ENCODE measurements at regions not wholly inside any gene's neighbourhood (a gene's known extent, or its start where the extent isn't known, plus 50 kb on each side); places are given as distances from the start of the nearest gene placed in this dataset.

- no peak for DNase-seq
- no peak for ATAC-seq (replicated peaks)
- Mint-ChIP-seq H3K4me3 (no peak overlapping the region), H3K27me3 (peaks cover 21 to 39% of the 10 kb centered on the region in 2 donors), H3K36me3 (no peaks in the 10 kb centered on the region), H3K9me3 (peaks cover 8 to 12% of the 10 kb centered on the region in 2 donors), H3K27ac (no peak overlapping the region), H3K4me1 (peaks cover 6 to 9% of the 10 kb centered on the region in 2 donors)
Measured at GRCh38 chr20:24151621-24152294, 163.2 kb upstream of the GGTLC1 start.

GRCh38 chr20:24150406-24150805, 161.8 kb upstream of the GGTLC1 start:
- no peak for ATAC-seq (replicated peaks)
- H3K4me1 Mint-ChIP-seq, result peaks cover 6 to 9% of the 10 kb centered on the region in 2 donors

GRCh38 chr20:24149881-24150307, 161.3 kb upstream of the GGTLC1 start:
- no peak overlapping the region for H3K27ac Mint-ChIP-seq
- H3K4me3 Mint-ChIP-seq, result no peak overlapping the region
- H3K9me3 Mint-ChIP-seq, result peaks cover 8 to 12% of the 10 kb centered on the region in 2 donors
- peaks cover 6 to 9% of the 10 kb centered on the region in 2 donors for H3K4me1 Mint-ChIP-seq
- no peaks in the 10 kb centered on the region for H3K36me3 Mint-ChIP-seq
- H3K27me3 Mint-ChIP-seq, result peaks cover 23 to 31% of the 10 kb centered on the region in 2 donors
- no peak for DNase-seq
- ATAC-seq (replicated peaks), result no peak

More at GRCh38 chr20:24150406-24150805, 161.8 kb upstream of the GGTLC1 start:
- peaks cover 26 to 36% of the 10 kb centered on the region in 2 donors for H3K27me3 Mint-ChIP-seq
- H3K27ac Mint-ChIP-seq, result no peak overlapping the region
- H3K36me3 Mint-ChIP-seq, result no peaks in the 10 kb centered on the region
- peaks cover 8 to 12% of the 10 kb centered on the region in 2 donors for H3K9me3 Mint-ChIP-seq
- H3K4me3 Mint-ChIP-seq, result no peak overlapping the region
- no peak for DNase-seq

- Mint-ChIP-seq H3K4me1 (peaks cover 6 to 9% of the 10 kb centered on the region in 2 donors), H3K36me3 (no peaks in the 10 kb centered on the region)
- ATAC-seq (replicated peaks), result no peak
Measured at GRCh38 chr20:24149175-24149574, 160.6 kb upstream of the GGTLC1 start.

GRCh38 chr20:24148372-24148771, 159.8 kb upstream of the GGTLC1 start:
- Mint-ChIP-seq H3K27ac (no peak overlapping the region), H3K4me3 (peak overlapping the region in 1 of 2 donors; percentile 2), H3K27me3 (peaks cover 17% of the 10 kb centered on the region in 2 donors), H3K4me1 (peaks cover 6 to 9% of the 10 kb centered on the region in 2 donors), H3K36me3 (no peaks in the 10 kb centered on the region), H3K9me3 (peaks cover 8 to 12% of the 10 kb centered on the region in 2 donors)
- DNase-seq (peak; percentile 50), ATAC-seq (replicated peaks) (peak; percentile 94 to 96)

More at GRCh38 chr20:24149175-24149574, 160.6 kb upstream of the GGTLC1 start:
- H3K9me3 Mint-ChIP-seq, result peaks cover 8 to 12% of the 10 kb centered on the region in 2 donors
- H3K27me3 Mint-ChIP-seq, result peaks cover 20 to 24% of the 10 kb centered on the region in 2 donors
- H3K27ac Mint-ChIP-seq, result no peak overlapping the region
- DNase-seq, result no peak
- no peak overlapping the region for H3K4me3 Mint-ChIP-seq

GRCh38 chr20:24147961-24148360, 159.4 kb upstream of the GGTLC1 start:
- Mint-ChIP-seq H3K4me1 (peaks cover 6 to 9% of the 10 kb centered on the region in 2 donors), H3K27ac (no peak overlapping the region), H3K36me3 (no peaks in the 10 kb centered on the region), H3K27me3 (peaks cover 13 to 15% of the 10 kb centered on the region in 2 donors), H3K4me3 (no peak overlapping the region), H3K9me3 (peaks cover 8 to 12% of the 10 kb centered on the region in 2 donors)
- DNase-seq, result no peak
- ATAC-seq (replicated peaks), result no peak

GRCh38 chr20:24147479-24147878, 158.9 kb upstream of the GGTLC1 start:
- no peak for ATAC-seq (replicated peaks)

GRCh38 chr20:24146231-24146634, 157.7 kb upstream of the GGTLC1 start:
- H3K4me1 Mint-ChIP-seq, result peaks cover 6 to 9% of the 10 kb centered on the region in 2 donors
- H3K9me3 Mint-ChIP-seq, result peaks cover 12 to 14% of the 10 kb centered on the region in 2 donors
- no peak overlapping the region for H3K4me3 Mint-ChIP-seq
- H3K36me3 Mint-ChIP-seq, result no peaks in the 10 kb centered on the region
- H3K27ac Mint-ChIP-seq, result no peak overlapping the region
- no peak for ATAC-seq (replicated peaks)
- DNase-seq, result no peak
- H3K27me3 Mint-ChIP-seq, result peaks cover 6 to 7% of the 10 kb centered on the region in 2 donors

More at GRCh38 chr20:24147479-24147878, 158.9 kb upstream of the GGTLC1 start:
- peaks cover 8 to 12% of the 10 kb centered on the region in 2 donors for H3K9me3 Mint-ChIP-seq
- no peak for DNase-seq
- H3K36me3 Mint-ChIP-seq, result no peaks in the 10 kb centered on the region
- no peak overlapping the region for H3K4me3 Mint-ChIP-seq
- peaks cover 6 to 9% of the 10 kb centered on the region in 2 donors for H3K4me1 Mint-ChIP-seq
- no peak overlapping the region for H3K27ac Mint-ChIP-seq
- H3K27me3 Mint-ChIP-seq, result peaks cover 9 to 15% of the 10 kb centered on the region in 2 donors

- ATAC-seq (replicated peaks), result no peak
- no peak overlapping the region for H3K27ac Mint-ChIP-seq
- peaks cover 6 to 7% of the 10 kb centered on the region in 2 donors for H3K27me3 Mint-ChIP-seq
- peaks cover 6 to 9% of the 10 kb centered on the region in 2 donors for H3K4me1 Mint-ChIP-seq
- no peak for DNase-seq
- H3K9me3 Mint-ChIP-seq, result peaks cover 10 to 14% of the 10 kb centered on the region in 2 donors
- no peaks in the 10 kb centered on the region for H3K36me3 Mint-ChIP-seq
- H3K4me3 Mint-ChIP-seq, result no peak overlapping the region
Measured at GRCh38 chr20:24144371-24144770, 155.8 kb upstream of the GGTLC1 start.

- Mint-ChIP-seq H3K4me1 (no peaks in the 10 kb centered on the region), H3K36me3 (no peaks in the 10 kb centered on the region), H3K27ac (no peak overlapping the region), H3K27me3 (peaks cover 3 to 6% of the 10 kb centered on the region in 2 donors), H3K9me3 (peaks cover 4 to 11% of the 10 kb centered on the region in 2 donors), H3K4me3 (no peak overlapping the region)
- DNase-seq (no peak), ATAC-seq (replicated peaks) (no peak)
Measured at GRCh38 chr20:24141111-24141510, 152.5 kb upstream of the GGTLC1 start.

- Mint-ChIP-seq H3K27me3 (peaks cover 0 to 6% of the 10 kb centered on the region in 2 donors), H3K4me3 (no peak overlapping the region), H3K27ac (no peak overlapping the region), H3K36me3 (no peaks in the 10 kb centered on the region), H3K9me3 (peaks cover 4 to 11% of the 10 kb centered on the region in 2 donors), H3K4me1 (no peaks in the 10 kb centered on the region)
- ATAC-seq (replicated peaks), result no peak
- no peak for DNase-seq
Measured at GRCh38 chr20:24139846-24140245, 151.3 kb upstream of the GGTLC1 start.

- Mint-ChIP-seq H3K27me3 (peaks cover 0 to 6% of the 10 kb centered on the region in 2 donors), H3K4me3 (no peak overlapping the region), H3K9me3 (peaks cover 4 to 11% of the 10 kb centered on the region in 2 donors), H3K4me1 (no peaks in the 10 kb centered on the region), H3K36me3 (no peaks in the 10 kb centered on the region), H3K27ac (no peak overlapping the region)
- DNase-seq, result no peak
- no peak for ATAC-seq (replicated peaks)
Measured at GRCh38 chr20:24138951-24139350, 150.4 kb upstream of the GGTLC1 start.

GRCh38 chr20:24138196-24138857, 149.7 kb upstream of the GGTLC1 start:
- Mint-ChIP-seq H3K4me3 (no peak overlapping the region), H3K36me3 (no peaks in the 10 kb centered on the region), H3K27me3 (peaks cover 0 to 6% of the 10 kb centered on the region in 2 donors), H3K27ac (no peak overlapping the region), H3K9me3 (peaks cover 4 to 11% of the 10 kb centered on the region in 2 donors), H3K4me1 (no peaks in the 10 kb centered on the region)
- no peak for ATAC-seq (replicated peaks)
- DNase-seq, result no peak

GRCh38 chr20:24136659-24137246, 148.2 kb upstream of the GGTLC1 start:
- ATAC-seq (replicated peaks), result no peak
- Mint-ChIP-seq H3K4me3 (no peak overlapping the region), H3K27ac (no peak overlapping the region), H3K36me3 (no peaks in the 10 kb centered on the region), H3K27me3 (peaks cover 0 to 2% of the 10 kb centered on the region in 2 donors), H3K9me3 (peaks cover 4 to 8% of the 10 kb centered on the region in 2 donors), H3K4me1 (no peaks in the 10 kb centered on the region)
- no peak for DNase-seq
